ENCODE measurements at regions not wholly inside any gene's neighbourhood (a gene's known extent, or its start where the extent isn't known, plus 50 kb on each side); places are given as distances from the start of the nearest gene placed in this dataset.
A peak's percentile ranks its signal among the peaks of the same experiment; 100 is the strongest.
"Not testable (repeated sequence)": the region's sequence is repeated elsewhere in the genome, so short reads cannot be mapped to it uniquely, and the experiment has no call there.

DNA sequence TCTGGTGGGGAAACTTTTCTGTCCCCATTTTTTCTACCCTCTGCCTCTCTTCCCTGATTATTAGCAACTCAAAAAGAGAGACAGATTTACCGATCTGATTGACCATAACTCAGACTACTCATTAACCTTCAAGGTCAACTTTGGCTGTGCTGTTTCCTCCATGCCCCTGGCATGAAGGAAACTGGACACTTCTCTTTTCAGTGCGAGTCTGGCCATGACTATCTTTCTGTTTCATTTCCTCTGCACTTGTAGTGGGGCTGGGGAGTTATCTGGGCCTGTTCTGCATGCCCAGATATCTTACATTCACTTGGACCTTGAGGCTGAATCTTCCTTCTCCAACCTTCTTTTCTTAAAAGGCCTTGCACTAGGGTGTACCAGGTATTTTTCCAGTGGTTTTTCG lies 76.9 kb upstream of the SLCO2A1 start:
- FAIRE-seq = no peak
- Histone ChIP-seq H3K36me3 (ENCODE audit: control insufficient read depth, insufficient read depth, low read length) (no peaks in the 10 kb centered on the region), H3K4me3 (ENCODE audit: low read depth, low read length) (no peak overlapping the region), H3K27me3 (ENCODE audit: control insufficient read depth, insufficient read depth, low read length) (no peaks in the 10 kb centered on the region)
- TF ChIP-seq, protein P1, sequence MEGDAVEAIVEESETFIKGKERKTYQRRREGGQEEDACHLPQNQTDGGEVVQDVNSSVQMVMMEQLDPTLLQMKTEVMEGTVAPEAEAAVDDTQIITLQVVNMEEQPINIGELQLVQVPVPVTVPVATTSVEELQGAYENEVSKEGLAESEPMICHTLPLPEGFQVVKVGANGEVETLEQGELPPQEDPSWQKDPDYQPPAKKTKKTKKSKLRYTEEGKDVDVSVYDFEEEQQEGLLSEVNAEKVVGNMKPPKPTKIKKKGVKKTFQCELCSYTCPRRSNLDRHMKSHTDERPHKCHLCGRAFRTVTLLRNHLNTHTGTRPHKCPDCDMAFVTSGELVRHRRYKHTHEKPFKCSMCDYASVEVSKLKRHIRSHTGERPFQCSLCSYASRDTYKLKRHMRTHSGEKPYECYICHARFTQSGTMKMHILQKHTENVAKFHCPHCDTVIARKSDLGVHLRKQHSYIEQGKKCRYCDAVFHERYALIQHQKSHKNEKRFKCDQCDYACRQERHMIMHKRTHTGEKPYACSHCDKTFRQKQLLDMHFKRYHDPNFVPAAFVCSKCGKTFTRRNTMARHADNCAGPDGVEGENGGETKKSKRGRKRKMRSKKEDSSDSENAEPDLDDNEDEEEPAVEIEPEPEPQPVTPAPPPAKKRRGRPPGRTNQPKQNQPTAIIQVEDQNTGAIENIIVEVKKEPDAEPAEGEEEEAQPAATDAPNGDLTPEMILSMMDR (IDR thresholded peaks at IDR 0.05; ENCODE audit: insufficient read depth, low read length, severe bottlenecking) = no peak
- no peak for DNase-seq (ENCODE audit: low read depth)

GRCh38 chr3:134105876-134106556 lies 76.3 kb upstream of the SLCO2A1 start:
- no peak for FAIRE-seq
- DNase-seq (ENCODE audit: low read depth) = no peak
- Histone ChIP-seq H3K4me3 (ENCODE audit: low read depth, low read length) (no peak overlapping the region), H3K36me3 (ENCODE audit: control insufficient read depth, insufficient read depth, low read length) (no peaks in the 10 kb centered on the region), H3K27me3 (ENCODE audit: control insufficient read depth, insufficient read depth, low read length) (no peaks in the 10 kb centered on the region)
- TF ChIP-seq, protein P1 (IDR thresholded peaks at IDR 0.05; ENCODE audit: insufficient read depth, low read length, severe bottlenecking) = no peak

DNA sequence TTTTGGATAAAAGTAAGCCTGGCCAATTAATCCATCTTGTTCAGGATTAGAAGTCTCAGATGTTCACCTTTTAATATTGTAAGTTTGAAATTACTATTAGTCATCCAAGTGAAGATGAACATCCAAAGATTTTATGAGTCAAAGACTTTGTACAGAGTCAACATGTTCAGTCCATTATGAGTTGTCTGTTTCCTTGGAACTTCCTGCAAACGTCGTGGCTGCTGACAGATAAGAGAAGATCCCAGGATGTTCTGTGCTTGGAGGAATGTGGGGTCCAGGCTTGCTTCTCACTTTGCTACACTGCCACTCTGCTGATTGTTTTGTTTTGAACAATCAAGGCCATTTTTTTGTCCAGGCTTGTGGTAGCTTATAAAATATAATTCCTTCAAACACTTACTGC lies 74.3 kb upstream of the SLCO2A1 start:
- no peaks in the 10 kb centered on the region for H3K36me3 ChIP-seq (ENCODE audit: control insufficient read depth, insufficient read depth, low read length)
- DNase-seq (ENCODE audit: low read depth) = peak; percentile 40
- TF ChIP-seq, protein P1 (IDR thresholded peaks at IDR 0.05; ENCODE audit: insufficient read depth, low read length, severe bottlenecking) = no peak
- H3K4me3 ChIP-seq (ENCODE audit: low read depth, low read length) = no peak overlapping the region
- FAIRE-seq = no peak
- no peaks in the 10 kb centered on the region for H3K27me3 ChIP-seq (ENCODE audit: control insufficient read depth, insufficient read depth, low read length)

- FAIRE-seq = no peak
- Histone ChIP-seq H3K4me3 (ENCODE audit: low read depth, low read length) (no peak overlapping the region), H3K27me3 (ENCODE audit: control insufficient read depth, insufficient read depth, low read length) (no peaks in the 10 kb centered on the region), H3K36me3 (ENCODE audit: control insufficient read depth, insufficient read depth, low read length) (no peaks in the 10 kb centered on the region)
- TF ChIP-seq, protein P1 (IDR thresholded peaks at IDR 0.05; ENCODE audit: insufficient read depth, low read length, severe bottlenecking) = no peak
- DNase-seq (ENCODE audit: low read depth) = no peak
Measured at GRCh38 chr3:134103470-134103869, 73.7 kb upstream of the SLCO2A1 start.

GRCh38 chr3:134102976-134103375 lies 73.3 kb upstream of the SLCO2A1 start:
- FAIRE-seq (no peak), DNase-seq (ENCODE audit: low read depth) (no peak)
- no peaks in the 10 kb centered on the region for H3K36me3 ChIP-seq (ENCODE audit: control insufficient read depth, insufficient read depth, low read length)
- H3K4me3 ChIP-seq (ENCODE audit: low read depth, low read length) = no peak overlapping the region
- H3K27me3 ChIP-seq (ENCODE audit: control insufficient read depth, insufficient read depth, low read length) = no peaks in the 10 kb centered on the region
- TF ChIP-seq, protein P1 (IDR thresholded peaks at IDR 0.05; ENCODE audit: insufficient read depth, low read length, severe bottlenecking) = no peak

GRCh38 chr3:134096214-134096613 lies 66.5 kb upstream of the SLCO2A1 start:
- not testable (repeated sequence) for H3K36me3 ChIP-seq (ENCODE audit: control insufficient read depth, insufficient read depth, low read length); H3K4me3 ChIP-seq (ENCODE audit: low read depth, low read length); H3K27me3 ChIP-seq (ENCODE audit: control insufficient read depth, insufficient read depth, low read length); DNase-seq (ENCODE audit: low read depth); FAIRE-seq

All from bronchial epithelial cell (primary cell).